GM12892 (cell line): ENCODE measurements at regions not wholly inside any gene's neighbourhood (a gene's known extent, or its start where the extent isn't known, plus 50 kb on each side); places are given as distances from the start of the nearest gene placed in this dataset.

Source experiments
- POLR2A ChIP-seq: IDR thresholded peaks from 2 replicates; pipeline ENCODE4 v1.6.1; 2011; ENCODE audit warnings: low read depth, low read length, control low read depth
- POLR2AphosphoS5 ChIP-seq: IDR thresholded peaks from 2 replicates; pipeline ENCODE4 v1.6.1; 2011; ENCODE audit warnings: low read depth, low read length, control low read depth

GRCh38 chr11:23956586-23956985 is 540.3 kb upstream of the LUZP2 start:
- TF ChIP-seq POLR2AphosphoS5 (no peak), POLR2A (no peak)
